ENCODE measurements at regions not wholly inside any gene's neighbourhood (a gene's known extent, or its start where the extent isn't known, plus 50 kb on each side); places are given as distances from the start of the nearest gene placed in this dataset.

GRCh38 chrX:17298564-17298963 lies 76.4 kb upstream of the NHS start:
- no peak overlapping the region for H3K4me3 ChIP-seq (ENCODE audit: low read depth, low read length)
- no peak for DNase-seq (ENCODE audit: low read depth)
- no peak for TF ChIP-seq CTCF (IDR thresholded peaks at IDR 0.05; ENCODE audit: insufficient read depth, low read depth, low read length)

- no peak for DNase-seq (ENCODE audit: low read depth)
- no peak overlapping the region for H3K4me3 ChIP-seq (ENCODE audit: low read depth, low read length)
- no peak for TF ChIP-seq CTCF (IDR thresholded peaks at IDR 0.05; ENCODE audit: insufficient read depth, low read depth, low read length)
Measured at GRCh38 chrX:17299206-17299605, 75.8 kb upstream of the NHS start.

GRCh38 chrX:17323397-17323796 lies 51.6 kb upstream of the NHS start:
- no peak overlapping the region for H3K4me3 ChIP-seq (ENCODE audit: low read depth, low read length)
- DNase-seq (ENCODE audit: low read depth), result no peak
- TF ChIP-seq CTCF (IDR thresholded peaks at IDR 0.05; ENCODE audit: insufficient read depth, low read depth, low read length), result no peak

All from fibroblast of villous mesenchyme (primary cell).